ENCODE measurements at regions not wholly inside any gene's neighbourhood (a gene's known extent, or its start where the extent isn't known, plus 50 kb on each side); places are given as distances from the start of the nearest gene placed in this dataset.

GRCh38 chr5:8953016-8953415 lies 592.9 kb downstream of the SEMA5A start:
- TF ChIP-seq CTCF (conservative IDR thresholded peaks at IDR 0.05; ENCODE audit: low read length) (no peak), EZH2phosphoT487 (IDR thresholded peaks at IDR 0.05; ENCODE audit: borderline replicate concordance, low read depth, low read length) (no peak)
